ENCODE measurements at regions not wholly inside any gene's neighbourhood (a gene's known extent, or its start where the extent isn't known, plus 50 kb on each side); places are given as distances from the start of the nearest gene placed in this dataset.

- DNase-seq (ENCODE audit: low read depth in 1 of 2, low spot score in 1 of 2): no peak
These were observed 484.7 kb upstream of the NRP1 start for GRCh38 chr10:33819206-33819605.

- no peak for DNase-seq (ENCODE audit: low read depth in 1 of 2, low spot score in 1 of 2)
These were observed 483.9 kb upstream of the NRP1 start for GRCh38 chr10:33818343-33818742.

- DNase-seq (ENCODE audit: low read depth in 1 of 2, low spot score in 1 of 2): no peak
These were observed 483.1 kb upstream of the NRP1 start for GRCh38 chr10:33817605-33818004.

- DNase-seq (ENCODE audit: low read depth in 1 of 2, low spot score in 1 of 2): no peak
These were observed 481.3 kb upstream of the NRP1 start for GRCh38 chr10:33815776-33816175.

DNA sequence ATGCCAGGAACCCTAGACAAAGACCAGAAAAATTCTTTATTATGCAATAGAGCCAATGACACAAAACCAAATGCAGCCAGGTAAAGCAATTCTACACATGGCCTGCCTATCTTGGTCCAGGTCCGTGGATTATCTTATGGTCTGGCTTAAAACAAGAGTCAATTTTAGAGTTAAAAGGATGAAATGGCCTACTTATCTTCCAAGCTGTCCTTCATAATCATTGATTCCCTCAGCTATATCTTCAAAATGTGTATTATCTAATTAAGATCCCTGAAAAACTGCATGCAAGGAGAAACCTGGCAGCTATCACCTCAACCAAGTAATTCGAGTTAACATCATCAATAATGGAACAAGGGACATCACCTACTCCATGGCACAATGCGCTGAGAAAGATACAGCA lies 479.4 kb upstream of the NRP1 start:
- DNase-seq (ENCODE audit: low read depth in 1 of 2, low spot score in 1 of 2): no peak

GRCh38 chr10:33813415-33813814 lies 478.9 kb upstream of the NRP1 start:
- no peak for DNase-seq (ENCODE audit: low read depth in 1 of 2, low spot score in 1 of 2)

- DNase-seq (ENCODE audit: low read depth in 1 of 2, low spot score in 1 of 2): no peak
These were observed 478.1 kb upstream of the NRP1 start for GRCh38 chr10:33812586-33812985.

GRCh38 chr10:33810986-33811385 lies 476.5 kb upstream of the NRP1 start:
- no peak for DNase-seq (ENCODE audit: low read depth in 1 of 2, low spot score in 1 of 2)

DNA sequence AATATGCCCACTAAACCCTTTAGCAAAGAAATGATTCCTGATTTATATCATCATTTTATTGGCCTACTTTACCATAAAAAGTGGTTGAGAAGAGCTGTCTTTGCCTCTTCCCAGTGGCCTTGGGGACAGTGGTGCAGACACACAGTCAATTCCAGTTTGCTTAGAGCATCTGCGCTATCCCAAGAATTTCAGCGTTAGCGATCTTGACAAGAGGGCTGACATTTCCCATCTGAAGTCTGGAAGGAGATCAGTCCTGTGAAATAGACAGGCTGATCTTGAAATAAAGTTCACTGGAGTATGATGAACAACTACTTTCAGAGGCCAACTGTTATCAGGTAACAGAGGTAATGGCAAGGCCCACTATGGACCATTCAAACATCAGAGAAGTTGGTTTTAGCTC lies 475.3 kb upstream of the NRP1 start:
- DNase-seq (ENCODE audit: low read depth in 1 of 2, low spot score in 1 of 2): no peak

DNA sequence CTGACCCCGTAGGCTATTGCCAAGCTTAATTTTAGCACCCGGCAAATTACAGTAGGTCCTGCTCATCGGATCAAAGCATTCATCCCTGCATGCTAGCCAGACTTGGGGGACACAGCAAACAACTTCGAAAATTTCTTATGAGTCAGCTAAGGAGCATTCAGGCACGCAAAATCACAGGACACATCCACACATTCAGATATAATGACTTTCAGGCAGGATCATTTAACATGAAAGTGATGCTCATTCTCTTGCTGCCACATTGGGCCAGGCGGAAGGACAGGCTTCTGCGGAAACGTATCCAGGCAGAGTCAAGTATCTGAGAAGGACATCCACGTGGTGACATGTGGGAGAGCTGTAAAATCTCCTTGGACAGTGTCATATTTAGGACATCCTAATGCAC lies 474.0 kb upstream of the NRP1 start:
- DNase-seq (ENCODE audit: low read depth in 1 of 2, low spot score in 1 of 2): no peak

DNA sequence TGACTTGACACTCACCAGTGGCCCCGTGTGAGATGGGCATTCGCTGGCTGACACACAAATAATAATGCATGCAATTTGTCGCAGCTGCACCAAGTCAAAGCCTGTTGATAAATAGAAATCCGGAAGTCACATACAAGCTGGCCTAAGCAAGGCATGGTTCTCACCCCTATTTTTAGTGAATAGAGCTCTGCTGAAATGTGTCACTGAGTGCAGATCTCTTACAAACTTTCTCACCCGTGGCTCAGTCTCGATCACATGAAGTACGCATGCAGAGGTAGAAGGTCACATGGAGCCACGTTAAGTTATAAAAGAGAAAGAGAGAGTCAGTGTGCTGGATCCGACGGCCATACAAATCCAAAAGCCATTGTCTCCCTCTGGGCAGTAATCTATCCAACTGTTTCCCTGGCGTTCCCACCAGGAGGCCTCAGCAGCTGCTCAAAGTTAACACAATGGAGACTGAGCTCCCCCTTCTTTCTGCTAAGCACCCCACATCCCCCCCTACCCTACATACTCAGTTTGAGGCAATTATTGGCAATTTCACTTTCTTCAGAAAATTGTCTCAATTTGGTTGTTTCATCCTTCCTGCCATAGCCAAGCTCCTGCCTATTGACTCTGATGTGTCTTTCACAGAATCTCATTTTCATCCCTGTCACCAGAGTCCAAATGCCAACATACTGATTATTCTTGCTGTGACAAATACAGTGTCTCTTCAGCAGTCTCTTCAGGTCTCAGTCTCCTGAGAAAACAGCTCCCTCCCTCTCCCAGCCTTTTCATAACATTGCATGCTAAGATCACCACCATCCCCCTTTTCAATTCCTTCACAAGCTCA lies 473.3 kb upstream of the NRP1 start:
- DNase-seq (ENCODE audit: low read depth in 1 of 2, low spot score in 1 of 2): no peak

DNA sequence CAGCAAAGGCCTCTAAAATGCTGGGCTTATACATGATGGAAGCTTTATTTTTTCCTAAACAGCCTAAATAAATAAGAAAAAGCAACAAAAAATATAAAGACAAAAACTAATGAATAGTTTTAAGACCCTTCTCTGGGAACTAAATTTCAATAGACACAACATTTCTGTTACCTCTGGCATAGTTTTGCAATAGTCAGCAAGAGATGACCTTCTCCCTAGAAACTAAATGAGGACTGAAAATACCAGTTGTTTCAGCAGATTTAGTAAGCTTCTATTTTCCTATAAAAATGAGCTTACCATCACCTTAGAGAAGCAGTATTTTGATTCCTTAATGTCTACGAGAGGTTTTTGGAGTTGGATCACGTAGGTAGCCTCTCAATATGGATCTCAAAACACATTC lies 471.4 kb upstream of the NRP1 start:
- no peak for DNase-seq (ENCODE audit: low read depth in 1 of 2, low spot score in 1 of 2)

DNA sequence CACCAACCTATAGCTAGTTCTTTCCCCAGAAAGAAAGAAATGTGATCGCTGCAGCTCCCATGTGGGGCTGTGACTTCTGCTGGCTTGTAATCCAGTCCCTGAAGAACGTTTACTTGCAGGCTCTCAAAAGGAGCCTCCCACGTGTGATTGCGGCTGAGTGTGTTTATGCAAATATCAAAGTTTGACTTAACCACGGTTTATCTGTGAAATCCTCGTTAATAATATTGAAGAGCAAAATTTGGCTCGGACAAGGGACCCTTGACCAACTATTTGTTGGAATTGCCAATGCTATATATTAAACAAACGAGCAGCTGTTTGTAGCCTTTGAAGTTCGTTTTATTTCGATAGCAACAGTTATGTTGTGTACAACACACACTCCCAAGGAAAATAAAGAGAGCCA lies 470.1 kb upstream of the NRP1 start:
- no peak for DNase-seq (ENCODE audit: low read depth in 1 of 2, low spot score in 1 of 2)

DNA sequence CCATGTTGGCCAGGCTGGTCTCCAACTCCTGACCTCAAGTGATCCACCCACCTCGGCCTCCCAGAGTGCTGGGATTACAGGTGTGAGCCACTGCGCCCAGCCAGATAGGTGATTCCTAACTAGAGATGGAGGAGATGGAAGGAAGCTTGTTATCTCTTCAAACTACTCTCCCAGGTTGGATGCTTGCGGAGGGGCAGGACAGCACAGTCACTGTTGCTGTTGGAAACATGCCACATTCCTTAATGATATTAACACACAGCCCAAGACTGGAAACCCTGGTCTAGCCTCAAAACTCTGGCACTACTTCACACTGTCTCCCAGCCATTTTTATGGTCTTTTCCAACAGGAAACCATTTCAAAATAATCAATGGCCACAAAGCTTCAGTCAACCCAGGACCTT lies 468.8 kb upstream of the NRP1 start:
- no peak for DNase-seq (ENCODE audit: low read depth in 1 of 2, low spot score in 1 of 2)

DNA sequence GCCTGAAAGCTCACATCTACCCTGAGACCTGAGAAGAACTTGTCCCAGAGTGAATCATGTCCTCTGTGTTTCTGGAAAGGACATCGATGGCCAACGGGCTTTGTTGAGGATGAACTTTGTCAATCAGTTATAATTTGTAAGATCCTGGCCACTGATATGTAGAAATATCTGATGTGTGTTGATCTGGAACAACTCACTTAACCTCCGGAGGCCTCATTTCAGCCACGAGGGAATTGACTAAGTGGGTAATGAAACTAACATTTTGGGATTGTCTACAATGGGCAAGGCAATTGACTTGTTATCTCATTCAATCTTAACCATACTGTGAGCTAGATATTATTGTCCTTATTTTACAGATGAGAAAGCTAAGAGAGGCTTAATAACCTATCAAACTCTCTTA lies 468.1 kb upstream of the NRP1 start:
- no peak for DNase-seq (ENCODE audit: low read depth in 1 of 2, low spot score in 1 of 2)

DNA sequence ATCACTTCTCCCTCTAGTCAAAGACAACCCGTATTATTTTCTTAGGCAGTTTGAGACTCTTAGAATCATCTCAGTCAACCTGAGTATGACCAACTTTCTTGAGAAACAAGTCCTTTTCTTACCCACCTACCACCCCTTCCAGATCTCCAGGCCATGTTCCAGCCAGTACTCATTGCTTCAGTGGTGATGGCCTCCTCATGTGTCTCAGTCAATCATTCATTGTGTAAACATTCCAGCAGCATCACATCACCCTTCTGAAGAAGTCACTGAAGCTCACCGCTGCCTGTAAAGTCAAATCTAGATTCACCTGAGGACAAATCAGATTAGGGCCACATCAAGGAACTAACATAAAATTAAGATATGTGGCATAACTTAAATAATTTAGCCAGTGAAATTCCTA lies 467.2 kb upstream of the NRP1 start:
- no peak for DNase-seq (ENCODE audit: low read depth in 1 of 2, low spot score in 1 of 2)

DNA sequence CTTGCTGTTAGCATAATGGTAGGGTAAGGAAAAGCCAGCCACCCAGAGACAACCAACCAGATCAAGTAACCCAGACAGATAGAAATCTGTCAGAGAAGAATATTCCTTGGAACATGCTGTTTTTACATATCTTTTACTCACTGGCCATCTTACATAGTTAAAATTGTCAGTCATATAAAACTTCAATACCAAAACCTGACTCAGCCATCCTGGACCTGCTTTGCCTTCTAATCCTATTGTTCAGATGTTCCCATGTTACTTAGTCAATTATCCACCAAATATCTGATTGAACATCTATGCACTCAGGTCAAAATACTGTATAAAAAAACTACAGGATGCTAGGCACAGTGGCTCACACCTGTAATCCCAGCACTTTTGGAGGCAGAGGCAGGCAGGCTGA lies 466.5 kb upstream of the NRP1 start:
- no peak for DNase-seq (ENCODE audit: low read depth in 1 of 2, low spot score in 1 of 2)

DNA sequence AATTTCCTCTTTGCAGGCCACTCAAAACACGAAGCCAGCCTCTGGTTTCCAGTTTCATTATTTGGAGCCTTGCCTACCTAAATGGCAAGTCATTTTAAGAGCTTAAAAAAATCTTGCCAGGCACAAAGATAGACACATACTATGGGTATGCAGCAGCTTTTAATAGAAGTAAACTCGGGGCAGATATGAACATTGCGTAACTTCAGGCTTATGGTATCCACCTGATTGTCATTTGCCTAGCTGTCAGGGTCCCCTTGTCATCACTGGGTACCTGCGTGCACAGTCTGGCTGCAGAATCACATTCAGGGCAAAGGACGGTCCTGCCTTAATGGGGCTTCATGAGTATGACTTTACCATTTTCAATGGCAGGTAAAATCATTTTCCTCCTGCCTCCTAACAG lies 466.1 kb upstream of the NRP1 start:
- no peak for DNase-seq (ENCODE audit: low read depth in 1 of 2, low spot score in 1 of 2)

GRCh38 chr10:33799944-33800323 lies 465.5 kb upstream of the NRP1 start:
- no peak for DNase-seq (ENCODE audit: low read depth in 1 of 2, low spot score in 1 of 2)

DNA sequence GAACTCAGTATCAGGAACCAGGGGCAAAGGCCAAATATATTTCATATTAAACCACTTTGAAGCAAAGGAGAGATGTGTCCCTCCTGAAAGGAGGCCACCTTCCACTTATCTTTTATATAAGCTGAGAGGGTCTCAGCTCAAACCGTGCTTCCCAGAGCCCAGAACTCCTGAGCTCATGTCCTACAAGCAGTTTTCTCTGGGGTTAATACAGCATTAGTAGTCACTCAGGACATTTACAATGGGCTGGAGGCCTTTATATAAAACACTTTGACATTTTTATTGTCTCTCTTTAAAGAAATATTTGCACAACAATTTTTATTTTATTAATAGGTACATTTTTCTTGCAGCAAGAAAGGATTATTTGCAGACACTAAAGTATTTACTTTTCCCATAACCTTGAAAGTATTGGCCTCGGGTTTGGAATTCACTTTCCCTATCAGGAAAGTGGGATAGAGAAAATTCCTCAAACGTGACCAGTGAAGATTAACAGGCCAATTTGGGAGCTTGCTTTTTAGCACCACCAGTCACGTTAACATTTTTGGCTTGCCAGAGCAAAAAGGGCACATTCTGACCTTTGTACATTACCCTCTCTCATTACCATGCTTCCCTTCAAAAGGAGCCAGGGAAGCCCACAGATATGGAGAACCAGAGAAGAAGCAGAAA lies 464.9 kb upstream of the NRP1 start:
- no peak for DNase-seq (ENCODE audit: low read depth in 1 of 2, low spot score in 1 of 2)

DNA sequence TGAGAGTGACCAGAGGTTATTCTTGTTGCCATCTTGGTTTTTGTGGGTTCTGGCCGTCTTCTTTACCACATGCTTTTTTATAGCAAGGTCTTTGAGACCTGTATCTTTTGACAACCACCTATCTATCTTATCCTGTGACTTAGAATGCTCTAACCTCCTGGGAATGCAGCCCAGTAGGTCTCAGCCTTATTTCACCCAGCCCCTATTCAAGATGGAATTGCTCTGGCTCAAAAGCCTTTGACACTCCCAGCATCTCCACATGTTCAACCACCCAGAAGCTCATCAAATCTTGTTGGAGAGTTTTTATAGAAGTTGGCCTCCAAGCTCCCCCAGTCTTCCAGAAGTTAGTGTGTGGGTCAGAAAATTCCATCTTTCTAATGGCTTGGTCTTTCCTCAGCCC lies 464.3 kb upstream of the NRP1 start:
- DNase-seq (ENCODE audit: low read depth in 1 of 2, low spot score in 1 of 2): no peak

- no peak for DNase-seq (ENCODE audit: low read depth in 1 of 2, low spot score in 1 of 2)
These were observed 462.2 kb upstream of the NRP1 start for GRCh38 chr10:33796680-33797079.

DNA sequence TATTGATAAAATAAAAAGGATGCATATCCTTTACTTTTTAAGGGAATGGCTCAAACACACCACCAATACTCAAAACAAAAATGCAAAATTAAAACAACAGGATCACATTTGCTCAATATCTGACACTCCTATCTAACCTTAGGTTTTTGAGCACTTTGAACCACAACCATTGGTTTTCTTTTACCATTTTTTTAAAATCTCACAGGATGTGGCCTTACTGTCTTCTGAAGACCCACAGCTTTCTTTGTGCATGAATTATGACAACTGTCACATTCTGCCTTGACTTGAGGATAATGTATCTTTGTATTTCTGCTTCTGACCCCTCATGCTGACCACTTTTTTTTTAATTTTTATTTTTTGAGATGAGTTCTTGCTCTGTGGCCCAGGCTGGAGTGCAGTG lies 461.1 kb upstream of the NRP1 start:
- no peak for DNase-seq (ENCODE audit: low read depth in 1 of 2, low spot score in 1 of 2)

Data from activated CD4-positive, alpha-beta T cell treated with anti-CD3 and anti-CD28 coated beads, Interleukin-2, amount 50 U/mL, for 24 hours (primary cell).